ENCODE measurements at regions not wholly inside any gene's neighbourhood (a gene's known extent, or its start where the extent isn't known, plus 50 kb on each side); places are given as distances from the start of the nearest gene placed in this dataset.
A peak's percentile ranks its signal among the peaks of the same experiment; 100 is the strongest.

DNA sequence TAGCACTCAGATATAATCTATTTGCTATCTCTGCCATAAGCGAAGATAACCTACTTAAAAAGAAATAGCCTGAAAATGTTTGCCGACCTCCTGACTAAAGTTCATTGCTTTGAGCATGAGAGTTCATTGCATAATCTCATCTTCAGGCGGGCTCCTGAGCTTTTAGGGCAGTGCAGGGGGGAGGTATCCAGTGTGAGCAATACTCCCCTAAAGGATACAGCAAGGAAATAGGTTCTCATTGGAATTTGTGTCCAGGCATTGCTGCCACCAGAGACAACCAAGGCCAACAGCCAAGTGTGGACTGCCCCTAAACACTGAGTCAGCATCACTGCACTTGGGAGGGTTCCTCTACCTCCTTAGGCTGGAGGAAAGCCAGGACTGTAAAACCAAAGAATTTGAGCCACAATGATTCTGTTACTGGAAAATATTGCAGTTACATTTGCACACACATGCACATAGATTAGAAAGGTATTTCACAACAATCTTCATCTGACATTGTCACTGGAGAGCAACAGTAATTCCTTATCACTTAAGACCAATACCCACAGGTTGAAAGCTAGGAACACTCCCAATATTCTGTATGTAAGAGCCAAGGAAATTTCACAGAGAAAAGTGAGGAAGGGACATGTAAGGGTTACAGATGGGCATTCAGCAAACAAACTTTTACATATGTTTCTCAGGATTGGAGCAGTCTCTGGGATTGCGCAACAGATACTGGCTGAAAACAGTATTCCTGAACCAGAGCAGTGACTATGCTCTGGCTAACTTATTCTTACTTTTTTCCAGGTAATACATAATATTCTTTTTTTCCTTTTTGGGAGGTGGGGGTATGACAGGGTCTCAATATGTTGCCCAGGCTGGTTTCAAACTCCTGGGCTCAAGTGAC is 98.6 kb upstream of the TLE1 start:
- H3K9me3 ChIP-seq = no peaks in the 10 kb centered on the region
- peak; percentile 64 for DNase-seq

DNA sequence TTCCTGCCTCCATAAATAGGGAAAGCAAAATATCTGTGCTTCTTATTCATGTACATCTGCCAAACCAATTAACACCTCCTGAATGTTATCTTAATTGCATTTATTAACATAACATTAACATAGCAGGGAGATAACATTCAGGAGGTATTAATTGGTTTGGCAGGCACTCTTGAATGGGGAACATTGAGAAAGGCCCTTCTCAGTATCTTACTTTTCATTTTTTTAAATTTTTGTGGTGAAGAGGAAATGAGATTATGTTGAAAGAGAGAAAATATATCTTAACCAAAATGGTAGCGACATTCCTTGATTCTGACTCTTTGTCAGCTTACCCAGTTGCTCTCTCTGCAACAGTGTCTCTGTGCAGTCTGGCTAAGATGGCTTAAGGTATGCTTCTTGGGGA is 100.4 kb upstream of the TLE1 start:
- Histone ChIP-seq H3K27me3 (no peaks in the 10 kb centered on the region), H3K36me3 (no peaks in the 10 kb centered on the region), H3K27ac (no peak overlapping the region), H3K9me3 (no peaks in the 10 kb centered on the region), H3K4me1 (peaks cover 0 to 11% (median 5%) of the 10 kb centered on the region in 4 donors), H3K4me3 (no peak overlapping the region)
- 88 to 93% methylated on average over 1 of the region's 1 CpG for WGBS, 2 donors
- DNase-seq = no peak
- intact Hi-C loops (cut with DNase I) = no loop called here
- TF ChIP-seq POLR2A (IDR thresholded peaks at IDR 0.05) = no peak
- no peak for TF ChIP-seq EP300 (IDR thresholded peaks at IDR 0.05)
- no peak for TF ChIP-seq POLR2AphosphoS5 (IDR thresholded peaks at IDR 0.05)
- TF ChIP-seq CTCF (IDR thresholded peaks at IDR 0.05) = no peak

More for the DNA sequence above, 98.6 kb upstream of the TLE1 start:
- Histone ChIP-seq H3K36me3 (no peaks in the 10 kb centered on the region), H3K27me3 (no peaks in the 10 kb centered on the region), H3K27ac (no peak overlapping the region), H3K4me3 (no peak overlapping the region), H3K4me1 (peaks cover 0 to 11% (median 5%) of the 10 kb centered on the region in 4 donors)
- WGBS, 2 donors = 41 to 72% methylated on average over 4 of the region's 4 CpGs
- TF ChIP-seq POLR2AphosphoS5 (IDR thresholded peaks at IDR 0.05) = peak in 1 of 4 donors; percentile 40
- no peak for TF ChIP-seq POLR2A (IDR thresholded peaks at IDR 0.05)
- intact Hi-C loops (cut with DNase I) = no loop called here

GRCh38 chr9:81790166-81790565 is 100.8 kb upstream of the TLE1 start:
- Histone ChIP-seq H3K9me3 (no peaks in the 10 kb centered on the region), H3K27ac (no peak overlapping the region), H3K4me3 (no peak overlapping the region), H3K36me3 (no peaks in the 10 kb centered on the region), H3K27me3 (no peaks in the 10 kb centered on the region), H3K4me1 (peaks cover 0 to 11% (median 5%) of the 10 kb centered on the region in 4 donors)
- WGBS, 2 donors = 89 to 92% methylated on average over 2 of the region's 2 CpGs
- intact Hi-C loops (cut with DNase I) = no loop called here
- no peak for DNase-seq
- TF ChIP-seq POLR2AphosphoS5 (IDR thresholded peaks at IDR 0.05) (no peak), EP300 (IDR thresholded peaks at IDR 0.05) (no peak), CTCF (IDR thresholded peaks at IDR 0.05) (no peak), POLR2A (IDR thresholded peaks at IDR 0.05) (no peak)

GRCh38 chr9:81791076-81791475 is 101.7 kb upstream of the TLE1 start:
- H3K4me3 ChIP-seq = no peak overlapping the region
- no peak for TF ChIP-seq EP300 (IDR thresholded peaks at IDR 0.05)
- 93 to 94% methylated on average over 7 of the region's 7 CpGs for WGBS, 2 donors
- H3K27ac ChIP-seq = no peak overlapping the region
- peaks cover 0 to 11% (median 5%) of the 10 kb centered on the region in 4 donors for H3K4me1 ChIP-seq
- H3K36me3 ChIP-seq = no peaks in the 10 kb centered on the region
- no peaks in the 10 kb centered on the region for H3K27me3 ChIP-seq
- no peaks in the 10 kb centered on the region for H3K9me3 ChIP-seq
- no peak for DNase-seq
- intact Hi-C loops (cut with DNase I) = no loop called here

- H3K4me1 ChIP-seq = peaks cover 0 to 11% (median 4%) of the 10 kb centered on the region in 4 donors
- H3K9me3 ChIP-seq = no peaks in the 10 kb centered on the region
- H3K36me3 ChIP-seq = no peaks in the 10 kb centered on the region
- H3K4me3 ChIP-seq = no peak overlapping the region
- 75 to 84% methylated on average over 3 of the region's 3 CpGs for WGBS, 2 donors
- intact Hi-C loops (cut with DNase I) = no loop called here
- no peak for TF ChIP-seq CTCF (IDR thresholded peaks at IDR 0.05)
- no peaks in the 10 kb centered on the region for H3K27me3 ChIP-seq
- DNase-seq = no peak
- H3K27ac ChIP-seq = no peak overlapping the region
Observed at GRCh38 chr9:81798606-81799005, 109.3 kb upstream of the TLE1 start.
